Endothelial cell of umbilical vein (primary cell): ENCODE measurements at regions not wholly inside any gene's neighbourhood (a gene's known extent, or its start where the extent isn't known, plus 50 kb on each side); places are given as distances from the start of the nearest gene placed in this dataset.

Experiments
- BruUV-seq: library from RNA; stranded (reverse); fragments of 400-500 nt; replicated peaks from 2 replicates; lab custom pipeline; 2021; lab: Mats Ljungman, UMichigan
- CTCF ChIA-PET: fragments of 300-600, 350-600 bp; sonication (Branson Sonifier 250); formaldehyde crosslinking; loops from one replicate; lab custom pipeline; 2021; ENCODE audit warnings: antibody characterized with exemption, inconsistent platforms; lab: Charles Lee
- POLR2A ChIA-PET: fragments of 300-600, 350-600 bp; sonication (Branson Sonifier 250); formaldehyde crosslinking; loops from one replicate; lab custom pipeline; 2021; ENCODE audit warnings: antibody characterized with exemption, inconsistent platforms; lab: Charles Lee
- DNase-seq: peaks from one replicate; pipeline ENCODE4 v3.0.0-alpha.2; 2011; ENCODE audit warnings: low read depth, low spot score
- FAIRE-seq: peaks from 2 replicates; lab custom pipeline; 2011; peaks lifted over from hg19 to GRCh38; lab: Jason Lieb, UNC
- H2AFZ ChIP-seq: 2 replicates; pipeline ENCODE4 v1.6.0; 2012; ENCODE audit warnings: low read depth, low read length, control low read depth, inconsistent platforms
- H3K27ac ChIP-seq: 2 replicates; pipeline ENCODE4 v1.5.1; 2011; ENCODE audit warnings: low read depth, mild to moderate bottlenecking, control low read depth, low read length, moderate library complexity; ENCODE audit not compliant: insufficient read depth
- H3K27me3 ChIP-seq, 2 experiments: 2 replicates each; pipeline versions ENCODE4 v1.6.0 to v1.6.1; 2011; ENCODE audit warnings: low read length in 2 of 2, mixed read lengths in 1 of 2; ENCODE audit not compliant: control insufficient read depth in 2 of 2, insufficient read depth in 2 of 2
- H3K36me3 ChIP-seq, 2 experiments: 2 replicates in 1 of 2; 3 replicates in 1 of 2; pipeline ENCODE4 v1.5.1; 2011; ENCODE audit warnings: low read length in 2 of 2, mild to moderate bottlenecking in 1 of 2, moderate library complexity in 1 of 2; ENCODE audit not compliant: control insufficient read depth in 2 of 2, insufficient read depth in 2 of 2; ENCODE audit errors: extremely low read depth in 1 of 2
- H3K4me1 ChIP-seq: 3 replicates; pipeline ENCODE4 v1.5.1; 2011; ENCODE audit warnings: mild to moderate bottlenecking, low read length; ENCODE audit not compliant: control insufficient read depth, insufficient read depth; ENCODE audit errors: extremely low read depth
- H3K4me2 ChIP-seq: 2 replicates; pipeline ENCODE4 v1.6.1; 2011; ENCODE audit warnings: low read length, control low read depth, mixed read lengths; ENCODE audit not compliant: insufficient read depth
- H3K4me3 ChIP-seq, 3 experiments: fragments of 200-600 bp in 1 of 3; sonication (generic), shearing (Covaris generic) in 1 of 3; replicated peaks in 1 of 3; 2 replicates each; pipeline ENCODE4 v1.5.1; 2011 to 2016; ENCODE audit warnings: control low read depth in 3 of 3, low read length in 3 of 3, mild to moderate bottlenecking in 2 of 3, inconsistent platforms in 1 of 3, low read depth in 1 of 3, moderate library complexity in 1 of 3; ENCODE audit not compliant: insufficient read depth in 1 of 3
- H3K79me2 ChIP-seq: 2 replicates; pipeline ENCODE4 v1.6.0; 2012; ENCODE audit warnings: low read length, inconsistent platforms; ENCODE audit not compliant: control insufficient read depth, insufficient read depth
- H3K9ac ChIP-seq: replicated peaks from 2 replicates; pipeline ENCODE3; 2011; ENCODE audit warnings: low read length, control low read depth; ENCODE audit not compliant: insufficient read depth; ENCODE audit errors: extremely low read depth
- H3K9me1 ChIP-seq: replicated peaks from 3 replicates; pipeline ENCODE4 v1.6.0; 2011; ENCODE audit warnings: mild to moderate bottlenecking, low read length; ENCODE audit not compliant: control insufficient read depth, insufficient read depth; ENCODE audit errors: extremely low read depth
- H3K9me3 ChIP-seq: replicated peaks from 2 replicates; pipeline ENCODE4 v1.5.1; 2012; ENCODE audit warnings: low read length, inconsistent platforms; ENCODE audit not compliant: control insufficient read depth, insufficient read depth
- H4K20me1 ChIP-seq: replicated peaks from 2 replicates; pipeline ENCODE3; 2011; ENCODE audit warnings: mild to moderate bottlenecking, low read length; ENCODE audit not compliant: control insufficient read depth, insufficient read depth; ENCODE audit errors: extremely low read depth
- CTCF ChIP-seq, 2 donors: IDR thresholded peaks; 1 replicate in 1 of 2; 2 replicates in 1 of 2; pipeline ENCODE4 v1.5.1; 2011; ENCODE audit warnings: low read length in 2 of 2, mild to moderate bottlenecking in 2 of 2, moderate library complexity in 2 of 2, control low read depth in 1 of 2, inconsistent platforms in 1 of 2, low read depth in 1 of 2; ENCODE audit not compliant: insufficient read depth in 1 of 2; ENCODE audit errors: extremely low read depth in 1 of 2
- EZH2 ChIP-seq: IDR thresholded peaks from 2 replicates; pipeline ENCODE4 v1.6.1; 2012; ENCODE audit warnings: borderline replicate concordance, low read depth, mild to moderate bottlenecking, moderate library complexity, low read length, inconsistent platforms; ENCODE audit not compliant: severe bottlenecking
- FOS ChIP-seq: IDR thresholded peaks from 2 replicates; pipeline ENCODE4 v1.6.1; 2011; ENCODE audit warnings: mild to moderate bottlenecking, low read length, moderate library complexity, borderline replicate concordance; ENCODE audit not compliant: insufficient read depth
- GATA2 ChIP-seq: IDR thresholded peaks from 2 replicates; pipeline ENCODE4 v1.7.0; 2011; ENCODE audit warnings: low read depth, mild to moderate bottlenecking, moderate library complexity, mixed read lengths, low read length; ENCODE audit not compliant: insufficient read length, insufficient read depth
- JUN ChIP-seq: IDR thresholded peaks from 2 replicates; pipeline ENCODE4 v1.6.1; 2011; ENCODE audit warnings: borderline replicate concordance, low read depth; ENCODE audit not compliant: insufficient read length, insufficient read depth
- MYC ChIP-seq: IDR thresholded peaks from one replicate; pipeline ENCODE4 v1.6.1; 2011; ENCODE audit warnings: mild to moderate bottlenecking, low read depth, low read length
- POLR2A ChIP-seq: IDR thresholded peaks from 2 replicates; pipeline ENCODE4 v1.6.1; 2012; ENCODE audit warnings: low read depth, mild to moderate bottlenecking, control low read depth, low read length
- POLR2AphosphoS5 ChIP-seq: IDR thresholded peaks from 2 replicates; pipeline ENCODE4 v1.6.1; 2012; ENCODE audit warnings: low read depth, mild to moderate bottlenecking, control low read depth, low read length, moderate library complexity; ENCODE audit not compliant: insufficient read depth
- dilution Hi-C: fragments of 300-500 bp; cut with MboI; formaldehyde crosslinking; loops from one replicate; pipeline ENCODE4 v1.15.0; 2019; ENCODE audit warnings: low sequenced_read_pairs; ENCODE audit not compliant: extremely low pct_ligation_motif_present
- intact Hi-C: fragments of 100-400 bp; cut with micrococcal nuclease; formaldehyde crosslinking; loops from one replicate; pipeline ENCODE4 v1.10.0; 2022
- TF ChIP-seq, protein P1 (sequence below): IDR thresholded peaks from 2 replicates; pipeline ENCODE4 v1.6.1; 2011; ENCODE audit not compliant: insufficient read depth, insufficient read length

DNA sequence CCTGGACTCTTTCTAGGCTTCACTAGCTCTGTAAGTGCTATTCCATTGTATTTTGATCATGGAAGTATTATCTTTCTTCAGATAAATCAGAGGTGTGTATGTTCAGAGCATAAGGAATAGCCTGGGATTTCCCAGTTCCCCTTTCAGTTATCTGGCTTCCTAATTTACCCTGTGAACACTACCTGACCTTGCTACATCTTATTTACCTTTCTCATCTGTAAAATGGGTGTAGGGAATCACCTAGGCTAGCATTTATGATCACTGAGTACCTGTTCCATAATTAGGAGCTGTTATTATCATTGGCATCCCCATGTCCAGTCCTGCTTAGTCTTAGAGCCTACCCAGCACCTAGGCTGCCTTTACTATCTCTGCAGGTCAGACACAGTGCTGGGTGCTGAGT lies 149.3 kb upstream of the NR2F2 start:
- H3K9me3 ChIP-seq, result no peaks in the 10 kb centered on the region
- FAIRE-seq (no peak), DNase-seq (no peak)
- H4K20me1 ChIP-seq, result no peaks in the 10 kb centered on the region
- CTCF ChIA-PET, result interaction anchor here (0.6 kb wide), 1 partner anchor 13 kb away, joined by 3 read pairs; no protein-coding TSS in a partner anchor
- no peak overlapping the region for H3K9ac ChIP-seq
- no peaks in the 10 kb centered on the region for H3K9me1 ChIP-seq
- POLR2A ChIA-PET, result no interaction called here
- intact Hi-C loops, result no loop called here
- H3K4me3 ChIP-seq, result no peak overlapping the region
- H3K36me3 ChIP-seq, result no peaks in the 10 kb centered on the region
- dilution Hi-C loops, result no loop called here
- no peak overlapping the region for H3K4me2 ChIP-seq
- TF ChIP-seq POLR2A (no peak), JUN (no peak), GATA2 (no peak), MYC (no peak), CTCF (IDR thresholded peaks at IDR 0.05; ENCODE audit: extremely low read depth in 1 of 2, insufficient read depth in 1 of 2, low read depth in 1 of 2, low read length in 2 of 2) (no peak), POLR2AphosphoS5 (no peak), FOS (no peak), EZH2 (no peak)
- TF ChIP-seq, protein P1, sequence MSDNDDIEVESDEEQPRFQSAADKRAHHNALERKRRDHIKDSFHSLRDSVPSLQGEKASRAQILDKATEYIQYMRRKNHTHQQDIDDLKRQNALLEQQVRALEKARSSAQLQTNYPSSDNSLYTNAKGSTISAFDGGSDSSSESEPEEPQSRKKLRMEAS, result no peak
- H3K27me3 ChIP-seq, result no peaks in the 10 kb centered on the region
- no peak overlapping the region for H2AFZ ChIP-seq
- no TSS peak for BruUV-seq
- no peak overlapping the region for H3K27ac ChIP-seq
- H3K79me2 ChIP-seq, result no peaks in the 10 kb centered on the region
- no peaks in the 10 kb centered on the region for H3K4me1 ChIP-seq
